NCI-H1105 treated with DMSO at 0.1 percent for 48 hours (cell line): ENCODE measurements at regions not wholly inside any gene's neighbourhood (a gene's known extent, or its start where the extent isn't known, plus 50 kb on each side); places are given as distances from the start of the nearest gene placed in this dataset.

Source experiments
- DNase-seq: peaks from one replicate; lab custom pipeline; 2025; lab: John Stamatoyannopoulos, UW

DNA sequence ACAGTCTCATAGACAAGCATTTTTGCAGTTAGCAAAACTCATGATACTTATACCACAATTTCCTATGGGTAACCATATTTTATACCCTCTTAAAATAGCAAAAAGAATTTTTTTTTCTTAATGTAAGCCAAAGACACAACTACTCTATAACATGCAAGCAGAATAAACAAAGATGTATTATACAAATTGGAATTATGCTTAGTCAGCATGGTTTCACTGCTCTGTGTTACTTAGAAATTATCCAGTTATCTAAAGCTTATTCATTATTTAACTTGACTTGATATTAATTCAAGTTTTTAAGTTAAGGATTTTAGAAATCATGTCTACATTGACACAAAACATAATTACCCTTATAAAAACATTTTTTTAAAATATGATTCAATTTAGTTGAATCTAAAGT is 449.8 kb upstream of the CDH2 start:
- DNase-seq, result no peak

DNA sequence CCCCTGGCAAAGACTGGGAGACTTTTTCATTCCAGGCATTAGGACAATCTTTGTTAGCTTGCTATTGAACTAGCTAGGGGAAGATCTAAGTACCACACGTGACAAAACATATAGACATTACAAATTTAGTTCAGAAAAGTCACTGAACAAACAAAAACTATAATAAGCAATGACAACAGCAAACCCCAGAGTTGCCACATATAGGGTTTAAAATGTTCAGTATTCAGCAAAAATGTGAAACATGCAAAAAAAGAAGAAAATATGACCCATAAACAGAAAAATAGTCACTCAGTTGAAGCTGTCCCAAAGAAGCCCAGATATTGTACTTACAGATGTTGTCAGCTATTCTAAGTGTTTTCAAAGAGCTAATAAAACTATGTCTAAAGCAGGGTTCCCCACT is 431.1 kb upstream of the CDH2 start:
- no peak for DNase-seq

DNA sequence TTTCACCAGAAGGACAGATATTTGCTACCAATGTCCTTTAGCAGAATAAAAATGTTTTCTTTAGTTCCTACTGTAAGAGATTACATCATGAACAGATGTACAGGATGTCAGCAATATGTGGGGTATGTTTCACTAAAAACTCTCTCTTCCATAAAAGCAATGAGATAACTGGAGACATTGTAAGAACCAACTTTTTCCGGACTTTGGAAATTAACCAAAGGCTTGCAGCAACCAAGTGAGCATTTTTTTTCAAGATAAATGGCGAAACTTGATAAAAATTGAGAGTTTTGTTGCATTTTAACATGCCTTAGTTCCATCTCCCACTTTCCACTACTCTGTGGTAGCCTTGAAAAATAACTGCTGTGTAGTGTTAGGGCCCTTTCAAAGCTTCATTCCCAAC is 429.8 kb upstream of the CDH2 start:
- no peak for DNase-seq

DNA sequence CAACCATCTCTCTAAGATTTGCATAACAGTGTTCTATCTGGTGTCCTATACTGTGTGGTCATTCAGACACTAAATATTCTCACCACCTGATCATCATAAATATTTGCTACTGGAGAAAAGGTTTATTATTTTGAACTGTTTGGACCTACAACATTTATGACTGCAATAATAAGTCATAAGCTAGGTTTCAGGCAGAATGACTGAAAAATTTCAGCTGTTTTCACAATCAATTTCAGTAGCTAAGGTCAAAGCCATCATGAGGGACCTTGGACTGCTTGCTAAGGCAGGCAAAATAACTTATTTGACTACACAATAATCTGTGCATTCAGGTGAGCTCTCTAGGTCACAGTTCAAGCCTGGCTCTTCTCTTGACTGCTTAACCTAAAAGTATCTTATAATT is 425.5 kb upstream of the CDH2 start:
- DNase-seq, result no peak

DNA sequence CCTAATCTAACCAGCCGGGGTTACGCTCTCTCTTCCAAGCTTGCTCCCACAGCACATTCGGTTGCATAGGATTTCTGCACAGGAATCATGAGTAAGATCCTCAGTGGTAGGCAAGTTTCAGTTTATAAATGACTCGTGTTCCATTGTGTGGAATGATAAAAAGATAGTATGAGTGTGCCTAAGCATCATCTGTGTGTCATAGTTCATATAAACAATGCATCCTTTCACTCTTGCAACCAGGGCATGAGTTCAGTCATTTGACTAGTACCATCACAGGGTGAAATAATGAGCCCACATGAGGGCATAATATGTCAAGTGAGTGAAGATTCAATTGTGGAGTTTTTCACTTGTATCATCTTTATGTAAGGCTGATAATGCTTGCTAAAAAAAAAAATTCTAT is 417.1 kb upstream of the CDH2 start:
- DNase-seq, result no peak

DNA sequence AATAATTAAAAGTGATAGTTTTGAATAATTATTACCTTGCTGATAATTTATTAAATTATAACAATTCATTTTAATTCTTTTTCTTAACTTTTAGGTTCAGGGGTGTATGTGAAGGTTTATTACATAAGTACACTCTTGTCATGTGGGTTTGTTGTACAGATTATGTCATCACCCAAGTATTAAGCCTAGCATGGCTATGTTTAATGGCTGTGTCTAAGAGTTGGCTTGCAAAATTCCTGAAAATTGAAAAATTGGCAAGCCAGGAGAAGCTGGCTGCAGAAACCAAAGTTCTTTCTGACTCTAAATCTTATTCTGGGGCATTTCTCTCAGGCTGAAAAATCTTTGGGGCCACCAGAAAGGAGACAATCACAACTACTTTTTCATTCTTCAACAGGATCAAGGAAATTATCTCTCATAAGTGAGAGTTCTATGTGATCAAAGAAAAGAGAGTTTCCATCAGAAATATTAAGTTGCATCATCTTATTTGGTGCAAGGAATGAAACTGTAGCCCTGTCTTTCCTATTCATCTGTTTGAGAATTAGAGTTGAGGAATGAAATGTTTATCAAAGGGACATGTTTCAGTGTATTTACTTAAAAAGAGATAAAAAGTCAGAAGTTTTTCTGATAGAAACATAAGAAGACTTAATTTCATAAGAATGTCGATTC is 412.1 kb upstream of the CDH2 start:
- no peak for DNase-seq

DNA sequence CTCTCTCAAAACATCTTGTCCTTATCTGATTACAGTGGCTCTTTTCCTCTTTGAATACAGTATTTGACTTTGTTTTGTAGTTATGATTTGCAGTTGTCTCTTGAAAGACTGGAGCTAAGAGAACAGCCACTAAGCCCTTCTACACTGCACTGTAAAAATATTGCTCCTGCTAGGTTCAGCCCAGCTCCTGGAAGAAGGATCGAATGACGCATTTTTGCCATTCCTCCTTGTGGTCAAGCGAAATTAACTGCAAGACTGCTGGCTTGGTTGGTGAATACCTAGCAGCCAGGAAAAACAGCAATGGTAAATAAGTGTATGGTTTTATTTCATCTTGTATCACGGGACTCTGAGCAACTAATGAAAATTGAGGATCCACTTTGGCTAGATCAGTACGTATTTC is 407.8 kb upstream of the CDH2 start:
- DNase-seq, result no peak

DNA sequence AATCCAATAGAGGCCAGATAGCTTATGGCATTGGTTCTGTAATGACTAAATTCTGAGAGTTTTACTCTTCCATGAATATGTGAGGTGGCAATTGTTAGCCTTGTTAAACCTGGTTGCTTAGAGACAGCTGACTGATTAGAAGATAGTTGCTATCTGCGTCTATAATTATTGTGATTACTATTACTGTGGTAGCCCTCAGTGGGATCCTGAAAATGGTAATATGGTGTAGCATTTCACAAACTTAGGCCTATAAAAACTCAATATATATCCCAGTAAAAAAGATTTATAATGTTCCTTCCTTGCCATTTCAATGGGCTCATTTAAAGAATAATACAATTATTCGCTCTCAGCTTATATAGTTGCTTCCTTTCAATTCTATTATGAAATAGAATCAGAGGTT is 405.8 kb upstream of the CDH2 start:
- no peak for DNase-seq

DNA sequence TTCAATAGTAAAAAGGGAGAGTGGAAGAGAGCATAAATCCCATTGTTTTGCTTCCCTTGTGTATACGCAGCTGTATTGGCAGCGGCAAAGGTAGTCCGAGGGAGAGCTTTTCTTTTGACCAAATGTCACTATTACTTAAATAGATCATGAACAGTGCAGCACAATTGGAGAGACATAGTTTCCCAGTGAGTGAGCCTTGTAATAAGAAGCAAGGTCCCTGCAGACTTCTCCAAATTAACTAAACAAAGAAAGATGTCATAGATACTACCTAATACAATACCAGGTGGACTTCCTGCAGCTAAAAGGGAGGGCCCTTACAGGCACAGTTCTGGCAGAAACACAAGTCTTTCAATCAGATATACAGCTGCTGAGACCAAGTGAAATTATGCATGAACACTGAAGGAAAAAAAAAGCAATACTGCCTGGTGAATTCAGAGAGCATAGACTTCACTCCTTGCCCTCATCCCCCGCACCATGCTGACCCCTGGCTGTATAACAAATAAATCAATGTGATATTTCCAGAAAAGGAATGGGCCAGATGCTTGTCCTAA is 404.7 kb upstream of the CDH2 start:
- DNase-seq, result peak; percentile 44

DNA sequence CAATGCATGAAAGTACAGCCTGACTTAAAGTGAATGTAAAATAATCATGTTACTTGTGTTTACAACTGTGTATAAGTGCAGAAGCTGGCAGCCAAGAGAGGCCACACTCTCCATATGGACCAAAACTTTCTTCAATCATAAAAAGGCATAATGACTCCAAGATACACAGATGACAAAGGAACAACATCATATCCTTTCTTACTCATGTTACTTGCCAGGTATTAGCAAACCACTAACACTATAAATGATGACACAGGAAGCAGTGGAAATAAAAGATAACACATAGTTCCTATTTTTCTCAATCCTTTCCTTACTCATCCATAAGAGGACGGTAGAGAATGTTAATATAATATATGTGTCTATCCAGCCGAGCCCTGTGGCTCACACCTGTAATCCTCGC is 400.0 kb upstream of the CDH2 start:
- DNase-seq, result no peak

DNA sequence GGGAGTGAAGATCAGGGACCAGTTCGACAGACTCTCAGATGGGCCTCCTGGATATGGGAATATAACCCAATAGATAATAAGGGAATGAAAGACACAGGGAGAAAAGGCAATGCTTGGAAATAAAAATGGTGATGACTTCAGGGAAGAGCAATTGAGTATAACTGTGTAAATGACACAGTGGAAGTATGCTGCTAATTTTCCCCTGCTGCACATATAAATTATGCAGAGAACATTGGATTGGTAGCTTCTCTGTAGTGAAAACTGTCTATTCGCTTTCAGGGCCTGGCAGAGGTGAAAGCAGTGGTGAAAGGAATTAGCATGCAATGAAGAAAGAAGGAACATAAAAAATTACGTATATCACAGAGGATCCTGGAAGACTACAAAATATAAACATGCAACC is 398.2 kb upstream of the CDH2 start:
- no peak for DNase-seq

DNA sequence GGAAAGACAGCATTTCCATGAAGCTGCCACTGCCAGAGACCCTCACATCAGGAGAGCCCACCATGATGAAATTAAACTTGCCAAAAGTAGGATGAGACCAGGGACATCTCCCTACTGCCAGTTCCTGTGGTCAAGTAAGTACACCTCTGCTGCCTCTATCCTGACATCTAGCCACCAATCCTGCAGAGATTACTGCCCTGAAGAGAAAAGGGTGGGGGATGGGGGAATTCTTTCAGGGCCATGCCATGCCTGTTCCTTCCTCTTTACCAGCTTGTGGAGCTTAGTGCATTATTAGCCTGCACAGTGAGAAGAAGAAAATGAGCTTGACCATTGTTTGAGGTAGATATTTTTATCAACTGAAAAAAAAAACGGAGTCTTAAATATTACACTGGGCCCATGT is 397.2 kb upstream of the CDH2 start:
- no peak for DNase-seq

DNA sequence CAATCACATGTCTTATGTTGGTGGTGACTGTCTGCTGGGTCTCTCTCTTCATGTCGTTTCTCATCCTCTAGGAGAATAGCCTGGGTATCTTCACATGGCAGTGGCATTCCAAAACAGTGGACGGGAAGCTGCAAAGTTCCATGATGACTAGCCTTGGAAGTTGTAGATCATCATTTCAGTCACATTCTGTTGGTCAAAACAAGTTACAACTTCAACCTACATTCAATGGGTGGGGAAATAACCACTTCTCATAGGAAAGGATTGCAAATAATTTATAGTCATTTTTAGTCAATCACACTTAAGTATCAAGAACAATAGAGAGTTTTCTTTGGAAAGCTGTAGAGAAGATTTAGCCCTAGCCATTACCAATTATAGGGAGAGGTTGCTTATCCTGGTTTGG is 395.0 kb upstream of the CDH2 start:
- DNase-seq, result no peak

DNA sequence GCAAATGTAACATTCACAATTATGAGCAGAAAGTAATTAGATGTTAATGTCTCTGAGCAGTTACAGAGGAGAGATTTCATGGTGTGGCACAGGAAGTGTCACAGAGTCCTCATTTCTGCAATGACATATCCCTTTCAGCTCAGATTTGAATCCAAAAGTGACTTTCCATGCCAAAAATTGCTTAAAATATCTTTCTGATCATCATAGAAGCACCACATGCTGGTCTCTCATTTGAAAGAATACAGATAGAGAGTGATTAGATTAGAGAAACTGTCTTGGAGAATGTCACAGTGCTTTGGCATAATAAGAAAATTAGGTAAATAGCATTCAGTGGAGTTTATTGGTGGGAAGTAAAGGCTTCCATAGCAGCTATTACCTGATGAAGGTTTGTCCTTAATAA is 383.4 kb upstream of the CDH2 start:
- no peak for DNase-seq

DNA sequence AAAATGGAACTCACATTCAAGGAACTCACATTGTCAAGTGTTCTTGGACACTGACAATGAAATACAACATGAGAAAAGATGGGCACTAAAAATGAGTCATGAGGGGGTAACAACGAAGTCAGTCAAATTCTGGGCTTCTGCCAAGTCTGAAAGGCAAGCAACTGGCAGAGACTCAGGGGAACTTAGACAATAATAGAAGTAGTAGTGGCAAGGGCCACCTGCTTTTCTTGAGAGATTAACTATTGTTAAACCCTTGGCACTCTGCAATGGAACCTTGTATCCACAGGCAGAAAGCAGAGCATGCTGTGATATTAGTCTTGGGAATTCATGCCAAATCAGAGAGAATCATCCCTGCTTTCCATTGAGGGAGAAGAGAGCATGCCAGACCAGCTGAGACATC is 382.6 kb upstream of the CDH2 start:
- peak; percentile 32 for DNase-seq

DNA sequence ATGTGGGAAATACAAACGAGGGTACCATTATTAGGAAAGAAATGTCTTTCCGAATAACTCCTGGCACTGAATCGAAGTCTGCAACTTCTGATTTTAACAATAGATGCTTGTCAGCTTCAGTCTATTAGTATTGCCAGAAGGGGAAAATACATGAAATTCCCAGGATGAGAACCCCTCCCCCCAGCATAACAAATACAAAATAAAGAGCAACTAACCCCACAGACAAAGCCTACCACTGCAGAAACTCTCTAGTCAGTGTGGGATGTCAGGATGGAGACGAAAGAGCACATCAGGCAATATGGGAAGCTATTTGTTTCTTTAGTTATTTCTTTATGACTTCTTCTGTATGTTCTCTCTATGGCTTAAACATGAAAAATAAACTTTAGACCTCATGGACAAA is 365.0 kb upstream of the CDH2 start:
- no peak for DNase-seq

DNA sequence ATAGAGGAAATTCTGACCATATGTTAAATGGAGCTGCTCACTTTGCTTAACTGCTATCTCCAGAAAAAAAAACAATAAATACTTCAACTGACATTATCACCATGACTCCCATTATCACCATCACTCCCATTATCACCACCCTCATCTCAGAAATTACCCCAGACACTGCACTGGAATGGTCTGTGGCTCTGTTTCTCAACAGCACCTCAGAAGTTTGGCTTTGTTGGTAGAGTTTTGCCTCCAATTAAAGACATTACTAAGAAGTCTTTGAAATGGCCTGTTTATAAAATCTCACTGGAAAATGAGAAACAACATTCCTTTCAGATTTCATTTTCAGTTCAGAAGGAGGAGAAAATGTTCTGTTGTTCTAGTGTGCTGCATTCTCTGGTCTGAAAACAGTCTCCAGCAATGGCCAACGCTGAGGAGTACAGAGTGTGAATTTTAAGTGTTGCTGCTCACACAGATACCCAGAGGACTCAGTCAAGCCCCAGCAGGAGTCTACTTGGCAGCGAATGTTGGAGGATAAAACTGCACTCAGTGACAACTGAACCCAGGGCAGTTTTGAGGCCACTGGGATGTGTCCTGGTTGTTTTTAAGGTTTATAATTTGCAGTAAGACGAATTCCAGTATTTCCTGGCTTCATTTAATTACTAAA is 364.5 kb upstream of the CDH2 start:
- no peak for DNase-seq

DNA sequence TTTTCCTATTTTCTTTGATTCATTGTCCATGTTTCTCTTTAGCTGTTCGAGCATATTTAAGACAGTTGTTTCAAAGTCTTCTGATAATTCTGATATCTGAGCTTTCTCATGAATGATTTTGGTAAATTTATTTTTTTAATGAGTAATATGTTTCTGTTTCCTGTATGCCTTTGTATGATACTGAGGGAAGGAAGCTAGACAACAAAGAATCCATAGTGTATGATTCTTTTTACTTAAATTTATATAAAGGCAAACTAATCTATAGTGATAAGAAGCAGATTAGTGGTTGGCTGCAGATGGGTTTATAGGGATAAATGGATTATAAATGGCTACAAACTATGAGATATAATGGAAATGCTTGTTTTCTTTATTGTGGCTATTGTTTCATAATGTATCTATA is 352.7 kb upstream of the CDH2 start:
- no peak for DNase-seq

DNA sequence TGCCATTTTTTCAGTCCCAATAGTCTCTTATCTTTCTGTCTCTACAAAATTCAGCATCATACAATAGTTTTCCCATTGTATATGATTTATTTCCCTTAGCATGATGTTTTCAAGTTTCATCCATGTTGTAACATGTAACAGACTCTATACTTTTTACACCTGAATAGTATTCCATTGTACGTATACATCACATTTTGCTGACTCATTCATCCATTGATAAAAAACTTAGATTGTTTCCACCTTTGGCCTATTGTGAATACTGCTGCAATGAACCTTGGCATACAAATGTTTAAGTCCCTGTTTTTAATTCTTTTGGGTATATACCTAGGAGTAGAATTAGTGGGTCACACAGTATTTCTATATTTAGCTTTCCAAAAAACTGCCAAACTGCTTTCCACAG is 349.3 kb upstream of the CDH2 start:
- no peak for DNase-seq

DNA sequence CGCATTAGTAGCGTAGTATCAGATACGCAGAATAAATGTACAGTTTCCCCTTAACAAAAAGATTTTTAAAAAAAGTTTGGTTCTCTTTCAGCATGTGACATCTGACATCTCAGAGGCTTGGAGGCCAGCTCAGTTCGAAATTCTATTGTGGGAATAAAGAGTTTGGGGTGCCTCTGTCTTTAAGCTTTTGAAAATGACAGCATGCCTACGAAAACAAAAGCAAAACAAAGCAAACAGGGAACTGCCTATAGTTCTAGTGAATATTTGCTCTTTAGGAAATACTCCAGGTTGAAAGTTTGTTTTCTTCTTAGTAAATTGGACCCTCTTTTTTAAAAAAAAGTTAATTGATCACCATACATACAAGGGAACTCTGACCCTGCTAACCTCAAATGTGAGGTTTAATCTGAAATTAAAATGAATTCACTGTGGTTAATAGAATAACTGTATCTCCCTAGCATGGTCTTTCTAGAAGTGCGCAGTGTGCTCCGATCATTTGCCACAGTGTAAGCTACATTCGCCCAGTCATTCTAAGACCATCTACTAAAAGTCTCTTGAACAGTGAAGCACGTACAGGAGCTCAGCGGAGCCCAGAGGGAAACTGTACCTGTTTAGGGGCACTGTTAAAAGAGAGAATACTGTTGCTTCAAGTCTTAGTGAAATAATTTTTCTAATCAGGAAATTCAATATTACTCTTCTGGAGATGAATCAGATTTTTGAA is 347.0 kb upstream of the CDH2 start:
- no peak for DNase-seq

DNA sequence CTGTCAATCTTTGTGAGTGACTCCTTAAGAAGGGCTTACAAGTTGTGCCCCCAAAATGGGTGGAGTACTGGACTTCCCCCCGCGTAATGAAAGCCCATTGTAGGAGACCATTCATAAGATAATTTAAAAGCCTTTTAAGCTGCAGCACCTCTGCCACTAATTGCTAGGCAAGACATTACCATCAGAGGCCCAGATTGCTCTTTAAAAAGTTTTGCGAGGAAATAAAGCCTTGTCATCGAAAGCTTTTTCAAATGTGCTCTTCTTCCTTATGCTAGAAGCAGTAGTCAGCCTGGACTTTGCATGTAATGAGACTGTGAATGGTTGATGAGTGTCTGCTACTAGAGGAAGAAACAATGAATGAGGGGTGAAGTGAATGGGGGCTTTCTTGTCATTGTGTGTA is 345.3 kb upstream of the CDH2 start:
- no peak for DNase-seq

DNA sequence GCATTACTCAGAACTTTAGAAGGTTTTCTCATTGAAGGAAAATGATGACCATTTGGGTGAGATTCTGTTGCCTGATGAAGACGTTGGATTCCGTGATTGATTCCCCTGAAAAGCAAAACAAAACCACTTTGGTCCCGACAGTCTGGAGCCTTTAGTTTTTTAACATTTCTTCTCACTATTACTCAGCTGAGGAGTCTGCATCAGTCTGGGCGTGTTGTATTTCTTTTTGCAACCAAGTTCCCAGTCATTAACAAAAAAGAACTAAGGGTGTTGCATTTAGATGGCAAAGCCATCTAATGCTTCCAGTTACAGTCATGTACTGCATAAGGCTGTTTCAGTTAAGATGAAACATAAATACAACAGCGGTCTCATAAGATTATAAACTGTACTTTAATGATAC is 343.1 kb upstream of the CDH2 start:
- no peak for DNase-seq

DNA sequence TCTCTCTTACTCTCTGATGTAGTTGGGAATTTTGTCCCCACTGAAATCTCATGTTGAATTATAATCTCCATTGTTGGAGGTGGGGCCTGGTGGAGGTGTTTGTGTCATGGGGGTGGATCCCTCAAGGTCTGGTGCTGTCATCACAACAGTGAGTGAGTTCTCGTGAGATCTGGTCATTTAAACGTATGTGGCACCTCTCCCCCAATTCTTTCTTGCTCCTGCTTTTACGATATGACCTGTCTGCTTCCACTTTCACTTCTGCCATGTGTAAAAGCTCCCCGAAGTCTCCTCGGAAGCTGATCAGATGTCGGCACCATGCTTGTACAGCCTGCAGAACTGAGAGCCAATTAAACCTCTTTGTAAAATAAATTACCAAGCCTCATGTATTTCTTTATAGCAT is 337.8 kb upstream of the CDH2 start:
- no peak for DNase-seq
